ENCODE measurements at regions not wholly inside any gene's neighbourhood (a gene's known extent, or its start where the extent isn't known, plus 50 kb on each side); places are given as distances from the start of the nearest gene placed in this dataset.

DNA sequence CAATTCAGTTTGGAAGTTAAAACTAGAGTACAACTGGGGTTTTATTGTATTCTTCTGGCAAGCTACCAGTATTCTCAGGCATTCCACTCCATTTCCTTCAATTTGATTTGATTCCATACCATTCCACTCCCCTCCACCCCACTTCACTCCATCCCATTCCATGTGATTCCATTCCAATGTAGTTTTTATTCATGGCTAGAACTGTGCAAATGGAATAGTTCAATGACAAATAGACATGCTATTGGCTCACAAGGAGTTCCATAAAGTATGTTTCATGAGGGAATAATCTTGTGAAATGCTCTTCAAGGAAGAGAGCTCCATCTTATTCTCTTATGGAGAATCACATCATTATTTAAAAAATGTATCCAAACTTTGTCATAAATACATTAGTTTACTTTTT lies 285.0 kb upstream of the BMP2 start:
- H3K4me3 Mint-ChIP-seq, result no peak overlapping the region

DNA sequence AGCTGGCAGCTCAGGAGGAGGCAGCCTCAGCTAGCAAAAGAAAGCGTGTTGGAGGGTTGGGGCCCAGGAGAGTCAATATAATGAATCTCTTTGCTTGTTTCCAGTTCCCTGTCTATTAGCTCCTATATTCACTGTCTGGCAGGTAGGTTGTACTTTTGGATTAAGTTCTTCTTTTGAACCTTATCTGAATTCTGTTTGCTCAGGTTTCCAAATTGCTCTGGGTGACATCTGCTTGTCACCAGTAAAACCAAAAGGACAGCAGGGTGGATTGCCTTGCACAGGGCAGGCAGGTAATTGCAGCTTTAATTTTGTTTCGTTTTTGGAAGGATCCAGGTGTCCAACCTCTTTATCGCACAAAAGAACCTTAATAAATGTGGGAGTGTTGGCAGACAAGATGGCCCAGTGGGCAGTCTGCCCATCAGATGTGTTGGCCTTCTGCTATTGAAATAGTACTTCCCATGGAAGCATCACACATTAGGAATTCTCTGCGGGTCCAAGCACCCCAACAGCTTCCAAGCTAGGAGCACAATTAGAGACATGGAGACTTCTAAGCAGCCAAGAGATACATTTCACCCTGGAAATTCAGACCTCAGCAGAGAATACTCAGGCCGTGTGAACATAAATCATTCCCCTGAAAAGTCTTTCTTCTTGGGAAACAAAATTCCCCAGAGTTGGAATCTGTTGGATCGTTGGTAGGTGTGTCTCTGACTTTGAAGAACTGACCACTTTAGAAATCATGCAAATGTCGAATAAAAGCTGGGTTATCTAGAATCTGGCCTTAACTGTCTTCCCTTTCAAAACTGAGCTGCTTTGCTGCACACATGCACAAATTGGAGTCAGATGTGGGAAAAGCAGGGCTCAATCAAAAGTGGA lies 286.9 kb upstream of the BMP2 start:
- Mint-ChIP-seq H3K27ac (no peak overlapping the region), H3K4me1 (peaks cover 9% of the 10 kb centered on the region), H3K9me3 (peaks cover 18% of the 10 kb centered on the region), H3K4me3 (no peak overlapping the region), H3K27me3 (ENCODE audit: low read depth) (no peaks in the 10 kb centered on the region), H3K36me3 (peaks cover 3% of the 10 kb centered on the region; the same call in 1 of the 2 replicates)
- CTCF ChIA-PET, result no interaction called here
- ATAC-seq, result no peak
- DNase-seq (ENCODE audit: low spot score), result no peak
- POLR2A ChIA-PET, result no interaction called here
- TF ChIP-seq ZNF512 (CRISPR knock-in tag; IDR thresholded peaks at IDR 0.05; ENCODE audit: borderline replicate concordance) (no peak), ZNF219 (CRISPR knock-in tag; IDR thresholded peaks at IDR 0.05; ENCODE audit: borderline replicate concordance) (no peak), NR2C2 (CRISPR knock-in tag; IDR thresholded peaks at IDR 0.05) (no peak), ATF3 (CRISPR knock-in tag; conservative IDR thresholded peaks at IDR 0.05) (no peak), FOXJ3 (CRISPR knock-in tag; IDR thresholded peaks at IDR 0.05; ENCODE audit: borderline replicate concordance) (no peak), IRF2 (CRISPR knock-in tag; IDR thresholded peaks at IDR 0.05; ENCODE audit: borderline replicate concordance, low read depth) (no peak), RORB (CRISPR knock-in tag; IDR thresholded peaks at IDR 0.05) (no peak), ZNF263 (CRISPR knock-in tag; IDR thresholded peaks at IDR 0.05; ENCODE audit: low read depth) (no peak), CREM (CRISPR knock-in tag; IDR thresholded peaks at IDR 0.05) (no peak), ZBTB21 (CRISPR knock-in tag; IDR thresholded peaks at IDR 0.05; ENCODE audit: borderline replicate concordance) (no peak), ATF6 (CRISPR knock-in tag; IDR thresholded peaks at IDR 0.05) (no peak)
- TF ChIP-seq, protein P1, sequence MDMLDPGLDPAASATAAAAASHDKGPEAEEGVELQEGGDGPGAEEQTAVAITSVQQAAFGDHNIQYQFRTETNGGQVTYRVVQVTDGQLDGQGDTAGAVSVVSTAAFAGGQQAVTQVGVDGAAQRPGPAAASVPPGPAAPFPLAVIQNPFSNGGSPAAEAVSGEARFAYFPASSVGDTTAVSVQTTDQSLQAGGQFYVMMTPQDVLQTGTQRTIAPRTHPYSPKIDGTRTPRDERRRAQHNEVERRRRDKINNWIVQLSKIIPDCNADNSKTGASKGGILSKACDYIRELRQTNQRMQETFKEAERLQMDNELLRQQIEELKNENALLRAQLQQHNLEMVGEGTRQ (CRISPR knock-in tag; IDR thresholded peaks at IDR 0.05), result no peak

More for the DNA sequence above, 285.0 kb upstream of the BMP2 start:
- Mint-ChIP-seq H3K4me1 (no peaks in the 10 kb centered on the region), H3K9me3 (peaks cover 13% of the 10 kb centered on the region), H3K27me3 (ENCODE audit: low read depth) (no peaks in the 10 kb centered on the region), H3K27ac (no peak overlapping the region), H3K36me3 (peaks cover 3% of the 10 kb centered on the region; the same call in 1 of the 2 replicates)
- DNase-seq (ENCODE audit: low spot score), result no peak
- ATAC-seq, result no peak
- ChIA-PET CTCF (no interaction called here), POLR2A (no interaction called here)
- TF ChIP-seq ZBTB43 (CRISPR knock-in tag; IDR thresholded peaks at IDR 0.05) (no peak), ZNF671 (CRISPR knock-in tag; IDR thresholded peaks at IDR 0.05) (no peak), NR3C1 (CRISPR knock-in tag; conservative IDR thresholded peaks at IDR 0.05; ENCODE audit: low read depth) (no peak), JUN (CRISPR knock-in tag; IDR thresholded peaks at IDR 0.05) (no peak), ZNF138 (CRISPR knock-in tag; conservative IDR thresholded peaks at IDR 0.05) (no peak), RORB (CRISPR knock-in tag; IDR thresholded peaks at IDR 0.05) (no peak), CREB1 (CRISPR knock-in tag; IDR thresholded peaks at IDR 0.05) (no peak), PRRX2 (CRISPR knock-in tag; IDR thresholded peaks at IDR 0.05) (no peak), SOX15 (CRISPR knock-in tag; IDR thresholded peaks at IDR 0.05) (no peak), JAZF1 (CRISPR knock-in tag; IDR thresholded peaks at IDR 0.05) (no peak), NFE2L1 (CRISPR knock-in tag; IDR thresholded peaks at IDR 0.05) (no peak), SMAD4 (CRISPR knock-in tag; IDR thresholded peaks at IDR 0.05) (no peak)
- TF ChIP-seq, protein P1 (CRISPR knock-in tag; IDR thresholded peaks at IDR 0.05), result no peak
- TF ChIP-seq, protein P2, sequence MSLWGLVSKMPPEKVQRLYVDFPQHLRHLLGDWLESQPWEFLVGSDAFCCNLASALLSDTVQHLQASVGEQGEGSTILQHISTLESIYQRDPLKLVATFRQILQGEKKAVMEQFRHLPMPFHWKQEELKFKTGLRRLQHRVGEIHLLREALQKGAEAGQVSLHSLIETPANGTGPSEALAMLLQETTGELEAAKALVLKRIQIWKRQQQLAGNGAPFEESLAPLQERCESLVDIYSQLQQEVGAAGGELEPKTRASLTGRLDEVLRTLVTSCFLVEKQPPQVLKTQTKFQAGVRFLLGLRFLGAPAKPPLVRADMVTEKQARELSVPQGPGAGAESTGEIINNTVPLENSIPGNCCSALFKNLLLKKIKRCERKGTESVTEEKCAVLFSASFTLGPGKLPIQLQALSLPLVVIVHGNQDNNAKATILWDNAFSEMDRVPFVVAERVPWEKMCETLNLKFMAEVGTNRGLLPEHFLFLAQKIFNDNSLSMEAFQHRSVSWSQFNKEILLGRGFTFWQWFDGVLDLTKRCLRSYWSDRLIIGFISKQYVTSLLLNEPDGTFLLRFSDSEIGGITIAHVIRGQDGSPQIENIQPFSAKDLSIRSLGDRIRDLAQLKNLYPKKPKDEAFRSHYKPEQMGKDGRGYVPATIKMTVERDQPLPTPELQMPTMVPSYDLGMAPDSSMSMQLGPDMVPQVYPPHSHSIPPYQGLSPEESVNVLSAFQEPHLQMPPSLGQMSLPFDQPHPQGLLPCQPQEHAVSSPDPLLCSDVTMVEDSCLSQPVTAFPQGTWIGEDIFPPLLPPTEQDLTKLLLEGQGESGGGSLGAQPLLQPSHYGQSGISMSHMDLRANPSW (CRISPR knock-in tag; conservative IDR thresholded peaks at IDR 0.05; ENCODE audit: low read depth), result no peak
- TF ChIP-seq, protein P3, sequence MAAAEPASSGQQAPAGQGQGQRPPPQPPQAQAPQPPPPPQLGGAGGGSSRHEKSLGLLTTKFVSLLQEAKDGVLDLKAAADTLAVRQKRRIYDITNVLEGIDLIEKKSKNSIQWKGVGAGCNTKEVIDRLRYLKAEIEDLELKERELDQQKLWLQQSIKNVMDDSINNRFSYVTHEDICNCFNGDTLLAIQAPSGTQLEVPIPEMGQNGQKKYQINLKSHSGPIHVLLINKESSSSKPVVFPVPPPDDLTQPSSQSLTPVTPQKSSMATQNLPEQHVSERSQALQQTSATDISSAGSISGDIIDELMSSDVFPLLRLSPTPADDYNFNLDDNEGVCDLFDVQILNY (CRISPR knock-in tag; IDR thresholded peaks at IDR 0.05), result no peak
